ENCODE measurements at regions not wholly inside any gene's neighbourhood (a gene's known extent, or its start where the extent isn't known, plus 50 kb on each side); places are given as distances from the start of the nearest gene placed in this dataset.
"Not testable (repeated sequence)": the region's sequence is repeated elsewhere in the genome, so short reads cannot be mapped to it uniquely, and the experiment has no call there.

DNA sequence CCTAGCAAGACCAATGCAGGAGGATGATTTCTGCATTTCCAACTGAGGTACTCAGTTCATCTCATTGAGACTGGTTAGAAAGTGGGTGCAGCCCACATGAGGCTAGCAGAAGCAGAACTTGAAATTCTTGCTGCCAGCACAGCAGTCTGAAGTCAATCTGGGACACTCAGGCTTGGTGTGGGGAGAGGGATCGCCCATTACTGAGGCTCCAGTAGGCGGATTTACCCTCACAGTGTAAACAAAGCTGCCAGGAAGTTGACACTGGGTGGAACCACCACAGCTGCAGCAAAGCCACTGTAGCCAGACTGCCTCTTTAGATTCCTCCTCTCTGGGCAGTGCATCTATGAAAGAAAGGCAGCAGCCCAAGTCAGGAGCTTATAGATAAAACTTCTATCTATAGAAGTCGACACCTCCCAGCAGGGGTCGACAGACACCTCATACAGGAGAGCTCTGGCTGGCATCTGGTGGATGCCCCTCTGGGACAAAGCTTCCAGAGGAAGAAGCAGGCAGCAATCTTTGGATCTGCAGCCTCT is 1793.4 kb downstream of the OLFM4 start:
- TF ChIP-seq, protein P1, sequence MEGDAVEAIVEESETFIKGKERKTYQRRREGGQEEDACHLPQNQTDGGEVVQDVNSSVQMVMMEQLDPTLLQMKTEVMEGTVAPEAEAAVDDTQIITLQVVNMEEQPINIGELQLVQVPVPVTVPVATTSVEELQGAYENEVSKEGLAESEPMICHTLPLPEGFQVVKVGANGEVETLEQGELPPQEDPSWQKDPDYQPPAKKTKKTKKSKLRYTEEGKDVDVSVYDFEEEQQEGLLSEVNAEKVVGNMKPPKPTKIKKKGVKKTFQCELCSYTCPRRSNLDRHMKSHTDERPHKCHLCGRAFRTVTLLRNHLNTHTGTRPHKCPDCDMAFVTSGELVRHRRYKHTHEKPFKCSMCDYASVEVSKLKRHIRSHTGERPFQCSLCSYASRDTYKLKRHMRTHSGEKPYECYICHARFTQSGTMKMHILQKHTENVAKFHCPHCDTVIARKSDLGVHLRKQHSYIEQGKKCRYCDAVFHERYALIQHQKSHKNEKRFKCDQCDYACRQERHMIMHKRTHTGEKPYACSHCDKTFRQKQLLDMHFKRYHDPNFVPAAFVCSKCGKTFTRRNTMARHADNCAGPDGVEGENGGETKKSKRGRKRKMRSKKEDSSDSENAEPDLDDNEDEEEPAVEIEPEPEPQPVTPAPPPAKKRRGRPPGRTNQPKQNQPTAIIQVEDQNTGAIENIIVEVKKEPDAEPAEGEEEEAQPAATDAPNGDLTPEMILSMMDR (IDR thresholded peaks at IDR 0.05), result not testable (repeated sequence)
- TF ChIP-seq POLR2A (IDR thresholded peaks at IDR 0.05), result not testable (repeated sequence)
